Skin of body (tissue), 1 donor: ENCODE measurements at regions not wholly inside any gene's neighbourhood (a gene's known extent, or its start where the extent isn't known, plus 50 kb on each side); places are given as distances from the start of the nearest gene placed in this dataset.

ENCODE experiments used
- DNase-seq: peaks from one replicate; lab custom pipeline; 2025; lab: John Stamatoyannopoulos, UW

DNA sequence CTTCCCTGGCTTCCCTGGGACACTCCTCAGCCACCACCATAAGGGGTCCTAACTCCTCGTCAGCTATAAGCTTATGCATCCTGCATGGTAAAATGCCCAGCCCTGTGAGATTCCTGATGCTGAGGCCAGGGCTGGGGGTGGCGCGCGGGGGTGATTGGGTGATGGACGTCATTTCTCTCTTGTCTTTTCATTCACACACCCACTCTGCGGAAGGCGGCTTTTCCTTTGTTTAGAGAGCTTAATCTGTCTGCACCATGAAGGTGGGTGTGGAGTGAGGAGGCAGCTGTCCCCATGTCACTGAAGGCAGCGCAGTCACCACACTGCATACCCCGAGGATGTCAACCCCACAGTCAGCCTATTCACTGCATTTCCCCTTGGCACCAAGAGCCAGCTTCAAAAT lies 110.0 kb upstream of the NSMCE3 start:
- no peak for DNase-seq

DNA sequence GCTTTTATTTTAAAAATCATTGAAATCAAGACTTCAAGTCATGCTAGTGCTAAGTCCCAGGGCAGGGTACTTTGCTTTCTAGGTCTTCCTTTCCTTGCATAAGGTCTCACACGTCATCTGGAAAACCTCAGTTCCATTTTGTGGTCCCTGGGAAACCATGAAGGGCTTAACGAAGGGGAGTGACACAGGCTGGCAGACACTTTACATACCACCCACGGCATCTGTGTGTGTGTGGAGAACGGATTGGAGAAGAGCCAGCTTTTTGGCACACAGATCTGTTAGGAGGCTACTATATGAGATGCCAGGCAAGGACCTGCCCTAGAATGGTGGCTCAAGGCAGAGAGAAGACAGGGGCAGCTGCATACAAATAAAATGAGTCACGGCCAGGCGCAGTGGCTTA lies 107.5 kb upstream of the NSMCE3 start:
- no peak for DNase-seq

DNA sequence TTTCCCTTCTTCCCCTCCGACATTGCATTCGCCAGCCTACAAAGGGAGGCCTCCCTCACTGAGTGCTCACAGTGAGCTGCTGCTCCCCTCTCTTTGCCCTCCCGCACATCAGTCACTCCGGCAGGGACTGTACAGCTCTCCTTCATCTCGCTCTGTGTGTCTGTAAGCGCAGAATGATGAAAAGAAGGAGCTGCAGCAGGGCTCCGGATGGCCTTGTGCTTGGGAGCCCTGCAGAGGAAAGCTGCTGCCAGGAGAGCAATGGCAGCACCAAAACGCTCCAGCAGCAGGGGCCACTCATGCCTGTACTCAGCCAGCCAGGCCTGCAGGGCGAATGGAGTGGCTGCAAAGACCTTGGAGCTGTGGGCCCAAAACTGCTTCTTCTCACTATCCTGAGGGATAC lies 107.0 kb upstream of the NSMCE3 start:
- no peak for DNase-seq

DNA sequence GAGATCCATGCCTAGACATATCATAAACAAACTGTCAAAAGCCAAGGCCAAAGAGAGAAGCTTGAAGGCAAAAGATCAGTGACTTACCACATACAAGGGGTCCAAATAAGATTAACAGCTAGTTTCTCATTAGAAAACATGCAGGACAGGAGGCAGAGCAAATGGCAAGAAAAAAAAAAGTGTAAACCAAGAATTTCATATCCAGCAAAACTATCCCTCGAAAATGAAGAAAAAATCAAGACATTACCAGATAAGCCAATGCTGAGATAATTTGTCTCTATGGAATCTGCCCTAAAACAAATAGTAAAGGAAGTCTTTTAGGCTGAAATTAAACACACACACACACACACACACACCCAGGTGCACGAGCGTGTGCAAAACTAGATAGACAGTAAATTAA lies 99.6 kb upstream of the NSMCE3 start:
- DNase-seq, result no peak

DNA sequence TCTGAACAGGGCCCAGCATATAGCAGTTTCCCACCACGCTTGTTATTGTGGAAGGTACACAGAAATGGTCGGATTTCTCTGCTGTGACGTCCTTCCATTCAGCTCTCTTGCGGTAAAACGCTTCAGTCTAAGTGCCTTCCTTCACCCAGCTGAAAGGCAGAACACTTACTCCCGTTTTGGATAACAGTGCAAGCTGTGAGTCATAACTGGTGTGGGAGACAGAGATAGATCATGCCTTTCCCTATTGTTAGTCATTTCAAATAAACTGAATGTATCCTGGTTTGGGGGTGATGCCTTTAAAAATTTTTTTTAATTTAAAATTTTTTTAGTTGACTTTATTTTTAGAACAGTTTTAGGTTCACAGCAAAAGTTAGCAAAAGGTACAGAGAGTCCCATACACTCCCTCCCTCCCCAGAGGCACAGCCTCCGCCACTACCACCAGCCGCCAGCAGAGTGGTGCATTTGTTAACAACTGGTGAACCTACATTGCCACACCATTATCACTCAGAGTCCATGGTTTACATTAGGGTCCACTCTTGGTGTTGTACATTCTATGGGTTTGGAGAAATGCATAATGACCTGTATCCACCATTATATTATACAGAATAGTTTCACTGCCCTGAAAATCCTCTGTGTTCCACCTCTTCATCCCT lies 94.9 kb upstream of the NSMCE3 start:
- DNase-seq, result no peak

DNA sequence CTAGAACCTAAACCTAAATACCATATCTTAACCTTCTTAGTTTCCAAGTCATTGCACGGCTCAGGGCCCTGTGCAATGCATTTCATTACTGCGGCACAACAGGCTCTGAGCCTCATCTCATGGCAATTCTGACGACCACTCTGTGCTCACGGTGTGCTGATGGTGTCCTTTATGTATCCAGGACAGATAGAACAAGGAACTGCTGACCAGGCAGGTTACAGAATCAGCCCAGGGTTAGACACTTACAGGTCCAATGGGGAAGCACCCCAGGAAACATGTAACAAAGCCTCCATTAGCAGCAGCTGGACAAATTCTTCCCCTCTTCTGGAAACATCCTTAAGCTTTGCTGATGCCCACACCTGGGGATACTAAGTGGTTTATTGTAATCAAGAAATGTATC lies 91.9 kb upstream of the NSMCE3 start:
- DNase-seq, result no peak

DNA sequence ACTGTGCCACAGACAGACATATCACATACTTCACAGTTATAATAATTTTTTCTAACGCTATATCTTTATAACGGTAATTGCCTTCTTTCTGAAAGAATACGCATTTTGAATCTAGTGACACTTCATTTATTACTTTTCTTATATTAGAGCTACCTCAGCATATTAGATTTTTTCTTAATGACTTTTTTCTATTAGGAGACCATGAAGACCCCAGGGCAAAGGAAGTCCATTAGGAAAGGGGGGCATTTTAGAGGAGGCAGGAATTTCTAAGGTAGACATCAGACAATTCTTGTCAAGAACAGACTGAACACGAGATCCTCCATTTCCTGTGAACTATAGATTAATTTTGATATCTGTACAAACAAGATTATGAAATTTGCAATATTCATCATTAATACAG lies 90.5 kb upstream of the NSMCE3 start:
- DNase-seq, result no peak

DNA sequence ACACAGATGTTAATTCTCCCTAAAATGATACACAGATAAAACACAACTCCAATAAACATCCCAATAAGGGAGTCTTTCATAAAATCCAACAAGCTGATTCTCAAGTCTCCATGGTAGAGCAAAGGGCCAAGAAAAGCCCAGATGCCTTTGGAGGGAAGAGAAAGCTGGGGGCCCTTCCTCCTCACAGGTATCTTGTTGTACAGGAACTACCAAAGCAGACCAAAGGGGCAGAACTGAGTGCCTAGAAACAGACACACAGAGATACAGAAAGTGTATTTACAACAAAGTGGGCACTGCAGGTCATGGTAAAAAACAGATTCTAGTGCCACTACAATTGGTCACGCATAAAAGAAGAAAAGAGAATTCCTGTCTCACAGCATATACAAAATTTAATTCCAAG lies 87.2 kb upstream of the NSMCE3 start:
- DNase-seq, result no peak

DNA sequence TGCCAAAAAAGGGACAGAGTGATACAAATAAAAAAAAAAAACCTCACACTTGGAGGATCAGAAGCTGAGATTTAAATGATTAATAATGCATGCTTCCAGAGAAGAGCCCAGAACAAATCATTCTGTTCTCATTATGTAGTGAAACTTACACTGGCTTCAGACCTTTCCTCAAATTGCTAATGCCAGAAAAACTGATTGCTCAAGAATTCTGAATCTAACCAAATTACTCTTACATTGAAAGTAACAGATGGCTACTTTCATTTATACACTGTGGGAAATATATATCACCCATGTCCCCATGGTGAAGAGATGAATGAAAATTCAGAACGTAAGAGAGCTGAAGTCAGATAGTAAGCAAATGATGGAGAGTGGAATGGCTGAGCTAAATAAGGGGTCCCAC lies 85.9 kb upstream of the NSMCE3 start:
- DNase-seq, result no peak

DNA sequence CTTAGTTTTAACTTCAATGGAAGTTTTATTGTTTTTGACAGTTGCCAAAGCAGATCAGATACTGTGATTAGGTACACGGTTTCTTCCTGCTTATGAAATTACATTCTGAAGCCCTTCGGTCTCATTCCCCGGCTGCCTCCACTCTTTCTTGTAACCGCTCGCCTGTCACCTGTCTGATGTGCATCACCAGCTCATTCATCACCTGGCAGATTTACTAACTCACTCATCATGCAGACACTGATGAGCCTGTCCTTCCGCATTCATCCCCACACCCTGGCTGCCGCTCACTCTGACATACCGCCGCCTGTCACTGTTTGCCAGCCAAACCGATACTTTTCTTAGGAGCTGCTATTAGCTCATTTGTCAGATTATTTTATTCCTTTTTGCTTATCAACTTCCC lies 82.8 kb upstream of the NSMCE3 start:
- DNase-seq, result no peak

DNA sequence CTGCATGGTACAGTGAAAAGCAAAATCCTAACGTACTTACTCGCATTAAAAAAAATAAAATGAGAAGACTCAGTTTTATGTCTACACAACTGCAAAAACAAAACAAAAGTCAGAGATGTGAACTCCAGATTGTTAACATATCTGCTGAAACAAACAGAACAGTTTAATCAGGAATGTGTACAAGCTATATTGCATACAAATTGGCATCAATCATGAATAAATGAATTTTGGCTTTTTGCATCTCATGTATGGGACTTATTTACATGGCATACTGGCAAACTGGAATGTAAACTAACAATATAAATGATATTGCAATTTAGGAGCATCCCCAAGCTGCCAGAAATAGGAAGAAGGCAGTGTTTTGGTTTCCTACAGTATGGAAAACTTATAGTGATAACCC lies 79.6 kb upstream of the NSMCE3 start:
- DNase-seq, result no peak

DNA sequence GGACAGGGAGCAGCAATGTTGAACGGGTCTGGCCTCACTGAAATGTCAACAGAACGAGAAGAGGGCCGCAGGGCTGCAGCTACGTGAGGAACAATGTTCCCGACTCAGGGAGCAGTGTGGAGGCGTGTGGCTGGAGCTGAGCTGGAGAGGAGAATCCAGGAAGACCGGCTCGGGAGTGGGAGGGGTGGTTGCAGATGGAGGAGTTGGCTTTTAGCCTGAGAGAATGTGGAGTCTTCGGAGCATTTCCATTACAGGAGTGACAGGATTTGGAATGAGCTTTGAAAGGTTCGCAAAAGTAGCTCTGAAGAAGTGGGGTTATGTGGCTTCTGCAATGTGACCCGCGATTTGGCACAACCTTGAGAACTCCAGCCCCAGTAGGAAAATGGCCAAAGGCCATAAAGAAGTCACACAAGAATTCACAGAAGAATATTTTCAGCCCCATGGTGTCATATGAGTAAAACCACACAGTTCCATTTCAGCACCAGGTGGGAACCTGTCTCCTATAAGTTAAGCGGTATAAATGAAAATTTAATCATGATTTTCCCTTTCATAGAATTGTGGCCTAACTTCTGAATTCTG lies 78.8 kb upstream of the NSMCE3 start:
- peak; percentile 70 for DNase-seq

DNA sequence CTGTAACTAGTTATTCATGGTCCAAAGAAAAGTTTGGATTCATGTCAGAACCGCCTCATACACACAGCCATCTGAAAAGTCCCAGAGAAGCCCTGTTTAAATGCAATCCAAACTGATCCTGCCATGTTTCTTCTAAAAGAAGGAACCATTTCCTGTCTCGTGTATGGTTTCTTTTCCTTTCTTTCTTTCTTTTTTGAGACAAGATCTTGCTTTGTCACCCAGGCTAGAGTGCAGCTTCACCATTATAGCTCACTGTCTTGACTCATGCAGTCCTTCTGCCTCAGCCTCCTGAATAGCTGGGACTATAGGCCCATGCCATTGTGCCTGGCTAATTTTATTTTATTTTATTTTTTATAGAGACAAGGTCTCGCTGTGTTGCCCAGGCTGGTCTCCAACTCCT lies 77.4 kb upstream of the NSMCE3 start:
- no peak for DNase-seq

DNA sequence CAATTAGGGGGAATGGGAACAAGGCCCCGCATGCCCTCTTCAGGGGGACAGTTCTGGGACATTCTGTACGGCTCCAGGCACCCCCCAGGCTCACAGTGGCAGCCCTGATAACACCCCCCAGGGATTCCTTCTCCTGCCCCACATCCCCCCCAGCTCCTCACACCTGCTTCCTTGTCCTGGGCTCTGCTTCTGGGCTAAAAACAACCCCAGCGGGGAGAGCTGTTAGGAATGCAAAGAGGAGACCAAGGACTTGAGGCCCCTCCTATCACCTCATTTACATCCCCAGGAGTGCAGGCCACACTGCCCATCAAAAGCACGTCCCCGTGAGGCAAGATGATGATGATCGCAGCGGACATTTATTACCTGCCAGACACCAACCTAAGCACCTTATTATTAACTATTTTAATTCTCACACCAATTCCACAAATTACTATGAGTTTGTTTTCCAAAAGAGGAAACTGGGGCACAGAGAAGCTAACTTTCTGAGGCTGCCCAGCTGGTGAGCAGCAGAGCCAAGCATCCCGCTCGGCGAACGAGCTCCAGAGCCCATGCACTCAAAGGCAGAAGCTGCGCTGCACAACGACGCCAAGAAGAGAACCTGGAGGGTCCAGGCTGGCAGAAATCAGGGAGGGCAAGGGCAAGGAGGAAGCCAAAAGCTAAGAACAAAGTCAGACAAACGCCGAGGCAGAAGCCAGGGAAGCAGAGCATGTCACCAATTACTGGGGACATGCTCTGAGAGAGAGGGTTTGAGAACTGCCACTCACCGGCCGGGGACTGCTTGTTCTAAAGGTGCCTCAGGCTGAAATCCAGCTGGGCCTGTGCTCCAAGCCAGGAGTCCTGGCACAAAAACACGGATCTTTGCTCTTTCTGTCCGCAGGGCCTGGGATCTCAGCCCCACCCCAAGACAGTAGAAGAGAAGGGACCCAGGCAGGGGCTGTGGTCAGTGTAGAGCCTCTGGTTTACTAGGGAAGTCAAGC lies 76.2 kb upstream of the NSMCE3 start:
- no peak for DNase-seq

DNA sequence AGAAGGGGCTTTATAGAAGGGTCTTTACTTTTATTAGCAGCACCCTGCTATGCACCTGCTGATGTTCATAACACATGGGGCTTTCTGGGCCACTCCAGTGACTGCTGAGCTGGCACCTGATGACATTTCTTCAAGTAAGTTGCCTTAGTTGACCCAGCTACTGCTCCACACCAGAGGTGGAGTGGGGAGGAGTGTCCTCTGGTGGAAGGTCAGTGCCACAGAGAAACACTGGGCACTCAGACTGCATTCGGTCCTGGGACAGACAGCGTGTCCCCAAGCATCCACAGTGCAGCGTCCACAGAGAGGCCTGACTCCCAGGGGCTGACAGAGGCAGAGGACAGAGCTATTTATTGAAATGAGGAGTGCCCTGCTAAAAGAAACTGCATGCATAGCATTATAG lies 74.9 kb upstream of the NSMCE3 start:
- no peak for DNase-seq

DNA sequence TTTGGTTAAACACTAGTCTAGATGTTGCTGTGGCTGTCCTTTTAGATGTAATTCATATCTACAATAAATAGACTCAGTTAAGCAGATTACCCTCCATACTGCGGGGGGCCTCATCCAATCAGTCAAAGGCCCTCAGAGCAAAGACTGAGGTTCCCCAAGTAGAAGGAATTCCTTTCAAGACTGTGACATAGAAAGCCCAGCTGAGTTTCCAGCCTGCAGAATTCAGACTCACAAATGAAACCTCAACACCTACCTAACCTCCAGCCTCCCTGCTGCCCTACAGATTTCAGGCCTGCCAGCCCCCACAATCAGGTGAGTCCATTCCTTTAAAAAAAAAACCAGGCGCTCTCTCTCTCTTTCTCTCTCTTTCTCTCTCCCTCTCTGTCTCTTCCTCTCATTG lies 73.6 kb upstream of the NSMCE3 start:
- no peak for DNase-seq

DNA sequence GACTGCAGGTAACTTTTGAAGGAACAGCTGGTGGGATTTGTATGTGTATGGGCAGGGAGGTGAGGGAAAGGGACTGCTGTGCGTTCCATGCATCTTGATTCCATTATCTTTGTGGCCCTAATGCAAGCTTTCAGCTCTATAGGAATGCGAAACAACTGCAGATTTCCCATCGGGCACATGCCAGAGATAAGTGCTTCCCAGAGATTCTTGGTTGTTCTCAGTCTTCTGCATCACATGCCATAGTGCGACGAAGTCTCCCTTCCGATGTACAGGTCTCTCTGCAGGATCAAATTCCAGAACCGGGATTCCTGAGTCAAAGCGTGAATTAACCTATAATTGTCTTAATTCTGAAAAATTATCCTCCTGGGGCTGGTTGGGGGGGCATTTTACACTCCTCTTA lies 72.6 kb upstream of the NSMCE3 start:
- DNase-seq, result no peak

DNA sequence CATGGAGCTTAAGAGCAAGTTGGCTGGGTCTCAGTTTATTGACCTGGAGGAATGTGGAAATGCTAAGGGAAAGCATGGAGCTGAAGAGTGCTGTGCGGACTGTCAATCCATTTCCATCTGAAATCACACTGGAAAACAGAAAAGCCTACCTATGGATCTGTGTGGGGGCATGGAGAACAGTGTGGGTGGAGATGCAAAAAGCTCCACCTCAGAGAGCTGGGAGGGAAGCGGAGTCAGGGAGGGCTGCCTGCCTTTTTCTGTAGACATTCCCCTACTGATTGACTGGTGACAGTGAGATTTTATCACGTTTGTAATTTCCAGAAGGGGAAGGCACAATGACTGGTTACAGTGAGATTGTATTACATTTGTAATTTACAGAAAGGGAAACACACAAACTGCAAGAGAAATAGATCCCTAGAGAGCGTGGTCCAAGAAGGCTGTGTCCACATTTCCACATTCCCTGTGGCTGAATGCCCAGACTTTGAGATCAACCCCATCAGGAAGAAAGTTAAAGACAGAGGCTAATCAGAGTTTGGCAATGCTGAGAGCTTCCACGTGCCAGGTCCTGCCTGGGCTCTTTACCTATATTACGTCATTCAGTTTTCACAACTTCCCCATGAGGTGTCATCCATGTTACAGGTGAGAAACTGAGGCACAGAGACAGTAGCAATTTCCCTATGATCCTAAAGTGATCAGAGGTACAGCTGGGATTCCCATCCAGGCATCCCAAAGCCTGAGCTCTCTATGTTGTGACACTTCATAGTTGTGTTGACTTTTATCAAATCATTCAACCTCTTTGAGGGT lies 67.7 kb upstream of the NSMCE3 start:
- DNase-seq, result no peak

DNA sequence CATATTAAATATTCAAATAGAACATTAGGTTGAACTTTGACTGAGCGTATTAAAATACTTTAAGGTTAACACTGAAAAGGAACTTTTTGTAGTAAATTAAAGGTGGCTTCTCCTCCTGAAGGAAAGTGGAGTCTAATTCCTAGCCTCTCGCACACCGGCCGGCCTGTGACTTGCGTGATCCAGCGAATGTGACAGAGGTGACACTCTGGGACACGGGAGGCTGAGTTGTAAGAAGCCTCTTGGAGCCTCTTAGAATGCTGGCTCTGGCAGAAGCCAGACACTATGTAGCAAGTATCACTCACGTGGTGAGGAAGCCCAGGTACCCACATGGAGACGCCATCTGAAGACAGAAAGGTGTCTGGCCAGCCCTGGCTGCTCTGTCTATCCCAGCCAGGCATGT lies 64.9 kb upstream of the NSMCE3 start:
- DNase-seq, result no peak

DNA sequence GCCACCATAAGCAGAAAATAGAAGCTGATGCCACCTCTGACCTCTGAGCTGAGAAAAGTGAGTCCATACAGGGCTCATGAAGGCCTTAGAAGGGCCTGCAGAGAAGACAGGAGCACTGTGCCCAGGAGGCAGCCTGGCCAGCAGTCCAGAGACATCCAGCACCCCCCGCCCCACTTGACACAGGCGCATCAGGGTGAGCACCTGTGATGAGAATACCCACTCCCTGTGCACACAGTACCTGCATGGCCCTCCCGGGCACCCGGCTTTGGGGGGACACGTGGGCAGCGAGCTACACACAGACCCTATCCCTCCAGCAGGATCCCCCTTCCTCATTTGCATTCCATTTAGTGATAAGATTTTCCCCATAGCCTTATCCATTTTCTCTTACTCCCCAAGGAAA lies 63.6 kb upstream of the NSMCE3 start:
- DNase-seq, result no peak

DNA sequence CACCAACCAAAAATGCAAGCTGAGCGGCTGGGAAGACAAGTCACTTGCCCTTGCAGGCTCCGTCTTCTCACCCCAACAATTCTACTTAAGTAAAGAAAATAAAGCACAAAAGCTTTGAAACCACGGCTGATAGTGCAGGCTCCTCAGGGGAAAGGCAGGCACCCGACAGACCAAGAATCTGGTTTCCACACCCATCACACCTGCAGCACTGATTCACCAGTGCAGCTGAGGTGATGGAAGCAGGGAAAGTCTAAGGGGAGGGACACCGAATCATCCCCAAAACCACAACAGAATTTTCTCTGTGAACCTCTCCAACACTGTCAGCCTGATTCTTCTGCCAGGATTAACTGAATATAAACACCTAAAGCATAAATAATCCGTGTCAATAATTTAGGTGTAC lies 62.0 kb upstream of the NSMCE3 start:
- no peak for DNase-seq

DNA sequence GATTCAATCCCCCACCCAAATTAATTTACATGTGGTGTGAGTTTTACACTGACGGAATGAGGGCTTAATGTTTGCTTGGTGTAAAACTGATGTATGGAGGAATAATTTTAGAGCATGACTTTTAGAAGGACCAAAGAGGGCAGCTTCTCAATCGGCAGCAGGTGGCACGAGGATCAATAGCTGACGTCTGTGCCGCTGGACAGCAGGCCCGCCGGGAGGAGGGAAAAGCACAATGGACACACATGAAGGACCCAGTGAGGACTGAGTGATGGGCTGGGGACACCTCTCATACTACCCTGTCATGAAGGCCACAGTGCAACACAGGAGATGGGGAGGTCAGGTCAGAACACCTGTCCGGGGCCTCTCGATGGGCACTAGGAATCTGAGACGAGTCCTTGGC lies 61.4 kb upstream of the NSMCE3 start:
- DNase-seq, result no peak
